ENCODE measurements at regions not wholly inside any gene's neighbourhood (a gene's known extent, or its start where the extent isn't known, plus 50 kb on each side); places are given as distances from the start of the nearest gene placed in this dataset.

DNA sequence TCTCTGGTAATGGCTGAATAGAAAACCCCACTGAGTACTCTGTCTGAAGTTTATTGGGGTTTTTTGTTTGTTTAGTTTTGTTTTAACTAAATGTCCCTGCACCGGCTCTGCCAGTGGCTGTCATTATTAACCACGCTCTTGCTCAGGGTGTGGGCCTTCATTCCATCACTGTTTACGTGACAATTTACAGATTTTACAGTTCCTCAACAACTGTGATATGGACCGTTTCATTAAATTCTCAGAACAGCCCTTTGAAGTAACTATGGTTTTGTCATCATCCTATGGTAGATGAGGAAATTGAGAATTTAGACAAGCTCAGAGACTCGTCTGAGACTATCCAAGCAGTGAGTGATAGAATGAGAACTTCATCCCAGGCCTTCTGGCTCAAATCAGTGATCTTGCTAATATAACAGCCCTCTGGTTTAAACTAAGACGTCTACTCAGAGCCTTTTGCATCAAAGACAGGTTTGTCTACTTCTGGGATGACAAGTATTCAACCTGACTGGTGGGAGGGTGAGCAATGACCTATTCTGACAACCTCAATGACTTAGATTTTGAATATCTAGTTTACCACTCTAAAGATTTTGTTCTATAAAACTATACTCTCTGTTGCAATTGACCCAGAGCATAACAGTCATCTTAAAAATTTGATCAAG lies 77.3 kb upstream of the MAP3K1 start:
- no peak overlapping the region for H3K4me3 ChIP-seq
- H3K4me1 ChIP-seq (replicated peaks) = no peaks in the 10 kb centered on the region
- WGBS = 19% methylated on average over 6 of the region's 6 CpGs
- intact Hi-C loops (cut with DNase I) = no loop called here
- TF ChIP-seq POLR2A (IDR thresholded peaks at IDR 0.05) (no peak), CTCF (IDR thresholded peaks at IDR 0.05) (no peak), POLR2AphosphoS5 (IDR thresholded peaks at IDR 0.05) (no peak)
- H3K27ac ChIP-seq = no peak overlapping the region
- no peaks in the 10 kb centered on the region for H3K27me3 ChIP-seq (replicated peaks; ENCODE audit: insufficient read depth)
- no peaks in the 10 kb centered on the region for H3K9me3 ChIP-seq
- no peak for DNase-seq (ENCODE audit: low spot score)
- H3K36me3 ChIP-seq = no peaks in the 10 kb centered on the region

GRCh38 chr5:56737002-56737621 lies 78.2 kb upstream of the MAP3K1 start:
- Histone ChIP-seq H3K9me3 (no peaks in the 10 kb centered on the region), H3K4me1 (replicated peaks) (no peaks in the 10 kb centered on the region), H3K27ac (no peak overlapping the region), H3K36me3 (no peaks in the 10 kb centered on the region), H3K27me3 (replicated peaks; ENCODE audit: insufficient read depth) (no peaks in the 10 kb centered on the region), H3K4me3 (no peak overlapping the region)
- intact Hi-C loops (cut with DNase I) = no loop called here
- TF ChIP-seq POLR2A (IDR thresholded peaks at IDR 0.05) (no peak), CTCF (IDR thresholded peaks at IDR 0.05) (no peak)
- DNase-seq (ENCODE audit: low spot score) = no peak
- 56% methylated on average over 5 of the region's 5 CpGs for WGBS

- no peak for DNase-seq (ENCODE audit: low spot score)
- Histone ChIP-seq H3K4me3 (no peak overlapping the region), H3K27me3 (replicated peaks; ENCODE audit: insufficient read depth) (no peaks in the 10 kb centered on the region), H3K36me3 (no peaks in the 10 kb centered on the region), H3K9me3 (no peaks in the 10 kb centered on the region), H3K27ac (no peak overlapping the region), H3K4me1 (replicated peaks) (no peaks in the 10 kb centered on the region)
- intact Hi-C loops (cut with DNase I) = no loop called here
- WGBS = 76% methylated on average over 9 of the region's 9 CpGs
- TF ChIP-seq POLR2AphosphoS5 (IDR thresholded peaks at IDR 0.05) (no peak), CTCF (IDR thresholded peaks at IDR 0.05) (no peak), POLR2A (IDR thresholded peaks at IDR 0.05) (no peak)
These were observed 79.3 kb upstream of the MAP3K1 start for GRCh38 chr5:56735849-56736641.

GRCh38 chr5:56734091-56734694 lies 81.2 kb upstream of the MAP3K1 start:
- Histone ChIP-seq H3K27me3 (replicated peaks; ENCODE audit: insufficient read depth) (no peaks in the 10 kb centered on the region), H3K27ac (no peak overlapping the region), H3K4me3 (no peak overlapping the region), H3K4me1 (replicated peaks) (no peaks in the 10 kb centered on the region), H3K9me3 (no peaks in the 10 kb centered on the region), H3K36me3 (no peaks in the 10 kb centered on the region)
- WGBS = 68% methylated on average over 2 of the region's 2 CpGs
- no peak for TF ChIP-seq POLR2A (IDR thresholded peaks at IDR 0.05)
- TF ChIP-seq CTCF (IDR thresholded peaks at IDR 0.05) = no peak
- TF ChIP-seq POLR2AphosphoS5 (IDR thresholded peaks at IDR 0.05) = no peak
- intact Hi-C loops (cut with DNase I) = no loop called here
- DNase-seq (ENCODE audit: low spot score) = no peak

Data from prostate gland (tissue), 2 donors.